NCI-H748 (cell line): ENCODE measurements at regions not wholly inside any gene's neighbourhood (a gene's known extent, or its start where the extent isn't known, plus 50 kb on each side); places are given as distances from the start of the nearest gene placed in this dataset.
"Not testable (repeated sequence)": the region's sequence is repeated elsewhere in the genome, so short reads cannot be mapped to it uniquely, and the experiment has no call there.

ENCODE experiments used
- DNase-seq: peaks from one replicate; lab custom pipeline; 2025; ENCODE audit not compliant: unreplicated experiment; lab: John Stamatoyannopoulos, UW

- DNase-seq, result no peak
These were observed 134.6 kb downstream of the CEBPB start for GRCh38 chr20:50325215-50325614.

GRCh38 chr20:50325651-50326050 lies 135.0 kb downstream of the CEBPB start:
- DNase-seq, result no peak

DNA sequence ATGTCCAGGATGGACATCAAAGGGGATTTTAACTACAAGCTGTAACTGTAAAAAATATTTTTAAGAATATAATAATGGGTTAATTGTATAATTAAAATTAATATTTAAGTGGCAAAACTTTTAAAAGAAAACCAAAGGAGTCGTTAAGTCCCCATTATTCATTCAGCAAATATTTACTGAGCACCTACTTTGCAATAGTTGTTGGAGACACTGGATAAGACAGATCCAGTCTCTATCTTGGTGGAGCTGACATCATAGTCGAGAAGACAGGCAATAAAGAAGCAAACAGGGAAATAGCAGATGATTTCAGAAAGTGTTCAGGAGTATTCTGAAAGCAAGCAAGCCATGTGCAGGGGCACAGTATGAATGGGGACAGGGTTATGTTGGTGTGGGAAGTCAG lies 137.0 kb downstream of the CEBPB start:
- DNase-seq, result no peak

DNA sequence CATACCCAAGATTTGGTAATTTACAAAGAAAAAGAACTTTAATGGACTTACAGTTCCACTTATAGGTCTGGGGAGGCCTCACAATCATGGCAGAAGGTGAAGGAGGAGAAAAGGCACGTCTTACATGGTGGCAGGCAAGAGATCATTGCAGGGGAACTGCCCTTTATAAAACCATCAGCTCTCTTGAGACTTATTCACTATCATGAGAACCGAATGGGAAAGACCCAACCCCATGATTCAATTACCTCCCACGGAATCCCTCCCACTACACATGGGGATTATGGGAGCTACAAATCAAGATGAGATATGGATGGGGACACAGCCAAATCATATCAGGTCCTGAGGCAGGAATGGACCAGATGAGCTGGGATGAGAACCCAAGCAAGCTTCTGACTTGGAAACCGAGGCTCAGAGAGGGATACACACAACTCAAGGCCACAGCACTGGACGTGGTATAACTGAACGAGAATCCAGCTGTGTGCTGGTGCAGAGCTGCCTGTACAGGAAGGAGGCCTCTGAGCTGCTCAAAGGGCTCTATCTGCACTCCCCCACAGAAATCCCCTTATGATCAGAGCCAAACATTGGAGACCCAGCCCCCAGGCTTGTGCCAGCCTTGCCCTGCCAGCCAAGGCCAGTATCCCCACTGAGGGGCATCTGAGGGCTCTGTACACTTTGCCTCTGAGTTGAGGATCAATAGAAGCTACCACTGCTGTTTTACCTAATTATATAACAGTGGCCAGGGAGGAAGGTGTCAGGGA lies 137.8 kb downstream of the CEBPB start:
- no peak for DNase-seq

DNA sequence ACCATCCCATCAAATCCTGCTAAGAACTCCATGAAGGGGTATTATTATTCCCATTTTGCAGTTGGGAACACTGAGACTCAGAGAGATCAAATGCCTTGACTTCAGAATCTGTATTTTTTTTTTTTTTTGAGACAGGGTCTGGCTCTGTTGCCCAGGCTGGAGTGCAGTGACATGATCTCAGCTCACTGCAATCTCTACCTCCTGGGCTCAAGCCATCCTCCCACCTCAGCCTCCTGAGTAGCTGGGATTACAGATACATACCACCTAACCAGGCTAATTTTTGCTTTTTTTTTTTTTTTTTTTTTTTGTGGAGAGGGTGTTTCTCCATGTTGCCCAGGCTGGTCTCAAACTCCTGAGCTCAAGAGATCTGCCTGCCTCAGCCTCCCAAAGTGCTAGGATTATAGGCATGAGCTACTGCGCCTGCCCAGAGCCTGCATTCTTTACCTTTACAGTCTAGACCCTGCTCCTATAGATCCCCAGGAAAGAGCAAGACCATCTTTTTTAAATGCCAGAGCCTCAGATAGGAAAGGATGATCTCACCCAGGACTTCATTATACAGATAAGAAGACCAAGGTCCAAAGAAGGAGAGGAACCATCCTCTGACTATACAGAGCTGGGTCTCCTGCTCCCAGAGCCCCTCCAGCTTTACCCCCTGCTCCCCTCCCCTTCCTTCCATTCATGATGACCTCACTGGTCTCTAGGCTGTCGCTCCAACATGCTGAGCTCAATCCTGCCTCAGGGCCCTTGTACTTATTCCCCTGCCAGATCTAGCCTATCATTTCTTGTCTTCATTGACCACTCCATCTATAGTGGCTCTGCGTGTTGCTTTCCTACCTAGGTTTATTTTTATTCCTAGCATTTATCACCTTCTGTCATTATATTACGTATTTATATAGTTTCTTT lies 138.6 kb downstream of the CEBPB start:
- no peak for DNase-seq

DNA sequence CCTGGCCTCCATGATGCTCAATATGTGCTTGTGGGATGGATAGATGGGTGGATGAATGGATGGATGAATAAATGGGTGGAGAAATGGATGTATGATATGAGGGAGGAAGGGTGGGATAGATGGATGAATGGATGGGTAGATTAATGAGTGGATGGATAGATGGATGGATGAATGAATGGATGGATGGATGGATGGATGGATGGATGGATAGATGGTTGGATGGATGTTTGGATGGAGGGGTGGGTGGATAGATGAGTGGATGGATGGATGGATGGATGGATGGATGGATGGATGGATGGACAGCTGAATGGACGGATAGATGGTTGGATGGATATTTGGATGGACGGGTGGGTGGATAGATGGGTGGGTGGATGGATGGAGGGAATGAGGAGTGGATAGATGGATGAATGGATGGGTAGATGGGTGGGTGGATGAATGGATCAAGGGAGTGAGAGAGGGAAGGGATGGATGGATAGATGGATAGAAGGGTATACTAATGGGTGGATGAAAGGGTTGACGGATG lies 139.4 kb downstream of the CEBPB start:
- DNase-seq, result no peak

- no peak for DNase-seq
These were observed 140.1 kb downstream of the CEBPB start for GRCh38 chr20:50330504-50331313.

GRCh38 chr20:50331469-50332363 lies 141.1 kb downstream of the CEBPB start:
- DNase-seq, result no peak

DNA sequence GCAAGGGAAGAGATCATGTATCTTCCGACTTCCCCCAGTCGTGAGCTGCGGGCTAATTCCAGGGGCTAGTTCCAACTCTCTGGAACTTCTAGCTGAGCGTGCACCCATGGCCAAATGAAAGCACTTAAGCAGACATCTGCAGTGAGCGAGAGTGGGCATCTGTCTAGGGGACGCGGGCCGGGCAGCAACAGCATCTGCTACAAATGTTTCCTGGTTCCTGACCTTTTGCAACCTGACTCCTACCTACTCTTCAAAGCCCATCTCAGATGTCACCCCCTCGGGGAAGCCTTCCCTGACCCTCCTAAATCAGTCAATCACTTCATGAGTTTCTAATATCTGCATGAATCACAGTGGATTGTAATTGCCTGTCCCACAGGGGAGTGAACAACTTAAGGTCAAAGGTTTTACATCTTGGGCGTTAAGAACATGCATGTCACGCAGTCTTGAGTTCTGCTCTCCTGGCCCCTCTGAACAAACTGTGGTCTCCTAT lies 141.9 kb downstream of the CEBPB start:
- DNase-seq, result no peak

DNA sequence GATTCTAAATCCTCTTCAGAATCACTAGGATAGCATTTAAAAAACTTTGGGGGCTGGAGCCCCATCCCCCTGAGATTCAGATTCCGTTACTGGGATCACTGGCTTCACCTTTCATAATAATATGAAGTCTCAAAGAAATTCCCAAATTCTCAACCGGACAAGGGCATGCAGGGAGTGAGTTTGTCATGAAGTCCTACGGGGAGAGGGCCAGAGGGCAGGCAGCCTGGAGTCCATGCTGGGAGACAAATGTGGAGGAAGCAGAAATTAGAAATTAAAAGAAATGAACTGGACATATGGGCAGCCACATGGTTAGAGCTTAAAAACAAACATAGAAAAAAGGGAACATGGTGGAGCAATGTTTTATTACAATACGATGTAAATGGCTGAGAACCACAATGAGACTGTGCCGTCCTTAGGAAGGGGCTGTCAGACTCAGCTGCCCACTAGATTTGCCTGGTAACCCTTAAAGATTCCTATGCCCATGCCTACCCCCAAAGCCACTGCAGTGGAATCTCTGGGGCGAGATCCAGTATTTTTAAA lies 142.6 kb downstream of the CEBPB start:
- no peak for DNase-seq

DNA sequence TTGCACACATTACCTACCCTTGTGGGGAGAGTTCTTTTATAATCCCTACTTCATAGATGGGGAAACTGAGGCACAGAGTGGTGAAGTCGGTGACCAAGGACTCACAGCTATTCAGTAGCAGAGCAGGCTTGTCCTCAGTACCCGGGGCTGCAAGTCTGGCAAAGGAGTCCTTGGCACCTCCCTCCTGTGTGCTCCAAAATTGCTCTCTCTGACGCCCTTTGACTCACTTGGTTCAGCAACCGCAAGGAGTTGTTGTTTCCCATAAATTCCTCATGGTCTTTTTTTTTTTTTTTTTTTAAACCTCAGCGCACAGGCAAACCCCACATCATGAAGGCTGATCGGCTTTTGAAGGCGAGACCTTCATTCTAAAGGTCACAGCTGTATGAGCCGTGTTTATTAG lies 143.2 kb downstream of the CEBPB start:
- no peak for DNase-seq

DNA sequence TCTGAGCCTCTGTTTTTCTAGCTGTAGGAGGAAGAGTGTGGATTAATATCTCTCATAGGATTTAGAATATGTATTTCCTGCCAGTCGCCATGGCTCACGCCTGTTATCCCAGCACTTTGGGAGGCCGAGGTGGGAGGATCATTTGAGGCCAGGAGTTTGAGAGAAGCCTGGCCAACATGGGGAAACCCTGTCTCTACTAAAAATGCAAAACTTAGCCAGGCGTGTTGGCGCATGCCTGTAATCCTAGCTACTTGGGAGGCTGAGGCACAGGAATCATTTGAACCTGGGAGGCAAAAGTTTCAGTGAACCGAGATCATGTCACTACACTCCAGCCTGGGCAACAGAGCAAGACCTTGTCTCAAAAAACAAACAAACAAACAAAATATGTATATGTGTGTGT lies 143.9 kb downstream of the CEBPB start:
- DNase-seq, result not testable (repeated sequence)

GRCh38 chr20:50335105-50335504 lies 144.5 kb downstream of the CEBPB start:
- peak; percentile 18 for DNase-seq

DNA sequence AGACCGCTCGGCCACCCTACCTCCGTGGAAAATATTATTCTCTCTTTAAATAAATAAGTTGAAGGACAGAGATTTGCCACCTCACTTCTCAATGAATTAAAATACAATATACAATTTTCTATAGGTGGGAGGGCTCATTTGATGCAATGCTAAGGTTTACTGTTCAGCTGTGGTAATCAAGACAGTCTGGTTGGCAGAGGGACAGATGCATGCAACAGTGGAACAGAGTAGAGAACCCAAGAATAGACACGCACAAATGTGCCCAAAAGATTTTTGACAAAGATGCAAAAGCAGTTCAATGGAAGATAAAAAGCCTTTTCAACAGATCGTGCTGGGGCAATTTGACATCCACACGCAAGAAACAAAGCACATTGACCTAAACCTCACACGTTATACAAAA lies 145.2 kb downstream of the CEBPB start:
- DNase-seq, result no peak

DNA sequence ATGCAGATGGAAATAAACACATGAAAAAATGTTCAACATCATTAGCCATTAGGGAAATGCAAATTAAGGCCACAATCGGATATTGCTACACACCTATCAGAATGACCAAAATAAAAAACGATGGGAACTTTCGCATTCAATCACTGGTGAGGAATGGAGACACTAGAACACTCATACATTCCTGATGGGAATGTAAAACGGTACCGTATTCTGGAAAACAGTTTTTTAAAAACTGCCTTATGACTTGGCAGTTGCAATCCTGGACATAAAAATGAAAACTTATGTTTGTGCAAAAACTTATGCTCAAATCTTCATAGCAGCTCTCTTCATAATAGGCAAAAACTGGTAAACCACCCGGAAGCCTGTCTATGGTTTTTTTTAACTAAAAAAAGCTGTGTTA lies 146.0 kb downstream of the CEBPB start:
- no peak for DNase-seq

GRCh38 chr20:50337521-50338466 lies 147.2 kb downstream of the CEBPB start:
- no peak for DNase-seq

DNA sequence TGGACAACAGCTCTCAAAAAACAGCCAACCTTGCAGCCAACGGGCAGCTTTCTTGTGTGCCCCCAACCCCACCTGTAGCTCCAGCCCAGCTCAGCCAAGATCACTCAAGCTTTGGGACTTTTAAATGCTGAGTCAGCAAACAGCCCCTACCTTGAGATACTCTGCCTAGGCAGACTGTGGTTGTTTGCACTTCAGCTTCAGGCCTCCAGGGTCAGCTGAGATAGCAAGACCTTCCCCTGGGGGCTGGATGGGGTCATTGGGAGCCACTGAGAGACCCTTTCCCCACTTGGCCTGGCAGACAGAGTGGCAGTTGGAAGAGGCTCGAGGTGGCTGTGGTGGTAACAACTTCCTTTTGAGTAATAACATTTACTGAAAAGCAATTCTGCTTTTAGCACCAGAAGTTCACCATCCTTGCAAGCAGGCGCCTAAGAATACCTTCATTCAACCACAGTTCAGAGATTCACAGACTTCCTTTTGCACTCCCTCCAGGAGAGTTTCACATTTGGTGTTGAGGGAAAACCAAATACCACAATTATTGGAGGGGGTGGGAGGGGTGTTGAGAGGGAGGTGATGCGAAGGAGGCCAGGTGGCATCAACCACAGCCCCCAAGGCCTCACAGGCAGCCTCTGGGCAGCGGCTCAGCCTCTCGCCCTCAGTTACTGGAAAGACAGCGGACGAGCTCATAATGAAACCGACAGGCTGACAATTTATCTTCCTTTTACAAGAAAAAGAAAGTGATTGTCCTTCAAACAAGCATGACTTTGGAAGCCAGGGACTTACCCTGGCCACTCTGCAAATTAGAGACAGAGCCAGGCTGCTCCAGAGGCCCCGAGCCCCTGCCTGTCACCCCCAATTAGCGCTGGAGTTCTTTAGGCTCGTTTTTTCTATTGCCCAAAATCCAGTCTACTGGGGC lies 148.1 kb downstream of the CEBPB start:
- DNase-seq, result no peak

GRCh38 chr20:50339466-50339901 lies 148.9 kb downstream of the CEBPB start:
- no peak for DNase-seq
